ENCODE measurements at regions not wholly inside any gene's neighbourhood (a gene's known extent, or its start where the extent isn't known, plus 50 kb on each side); places are given as distances from the start of the nearest gene placed in this dataset.

DNA sequence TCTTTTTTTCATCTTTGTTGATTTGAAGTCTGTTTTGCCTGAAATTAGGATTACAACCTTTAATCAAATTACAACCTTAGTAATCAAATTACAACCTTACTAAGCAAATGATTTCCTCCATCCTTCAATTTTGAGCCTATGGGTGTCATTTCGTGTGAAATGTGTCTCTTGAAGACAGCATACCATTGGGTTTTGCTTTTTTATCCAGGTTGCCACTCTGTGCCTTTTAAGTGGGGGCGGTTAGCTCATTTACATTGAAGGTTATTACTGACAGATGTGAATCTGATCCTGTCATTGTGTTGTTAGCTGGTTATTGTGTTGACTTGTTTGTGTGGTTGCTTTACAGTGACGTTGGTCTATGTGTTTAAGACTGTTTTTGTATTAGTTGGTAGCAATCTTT, 74.8 kb upstream of the BCL9 start:
- TF ChIP-seq CTCF (IDR thresholded peaks at IDR 0.05) (no peak), POLR2A (IDR thresholded peaks at IDR 0.05) (no peak)

Measured in thyroid gland (tissue), 4 donors.